ENCODE measurements at regions not wholly inside any gene's neighbourhood (a gene's known extent, or its start where the extent isn't known, plus 50 kb on each side); places are given as distances from the start of the nearest gene placed in this dataset.
"Not testable (repeated sequence)": the region's sequence is repeated elsewhere in the genome, so short reads cannot be mapped to it uniquely, and the experiment has no call there.

DNA sequence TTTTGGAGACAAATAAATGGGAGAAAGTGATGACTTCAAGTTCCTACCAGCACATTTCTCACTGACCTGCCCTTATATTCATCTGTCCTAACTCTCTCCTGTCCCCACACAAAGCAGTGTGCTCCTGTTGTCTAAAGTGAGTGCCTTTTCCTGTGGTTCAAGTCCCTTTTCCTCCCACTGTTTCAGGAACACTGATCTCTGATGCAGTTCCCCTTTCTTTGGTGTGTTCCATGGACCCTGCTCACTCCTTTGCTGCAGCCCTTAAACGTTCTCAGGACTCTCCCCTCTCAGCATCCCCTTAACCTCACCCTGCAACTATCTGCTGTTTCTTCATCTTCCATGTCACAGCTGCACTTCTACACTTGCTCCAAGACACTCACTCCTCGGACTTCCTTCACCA, 195.8 kb upstream of the ETV3 start:
- TF ChIP-seq, protein P1, sequence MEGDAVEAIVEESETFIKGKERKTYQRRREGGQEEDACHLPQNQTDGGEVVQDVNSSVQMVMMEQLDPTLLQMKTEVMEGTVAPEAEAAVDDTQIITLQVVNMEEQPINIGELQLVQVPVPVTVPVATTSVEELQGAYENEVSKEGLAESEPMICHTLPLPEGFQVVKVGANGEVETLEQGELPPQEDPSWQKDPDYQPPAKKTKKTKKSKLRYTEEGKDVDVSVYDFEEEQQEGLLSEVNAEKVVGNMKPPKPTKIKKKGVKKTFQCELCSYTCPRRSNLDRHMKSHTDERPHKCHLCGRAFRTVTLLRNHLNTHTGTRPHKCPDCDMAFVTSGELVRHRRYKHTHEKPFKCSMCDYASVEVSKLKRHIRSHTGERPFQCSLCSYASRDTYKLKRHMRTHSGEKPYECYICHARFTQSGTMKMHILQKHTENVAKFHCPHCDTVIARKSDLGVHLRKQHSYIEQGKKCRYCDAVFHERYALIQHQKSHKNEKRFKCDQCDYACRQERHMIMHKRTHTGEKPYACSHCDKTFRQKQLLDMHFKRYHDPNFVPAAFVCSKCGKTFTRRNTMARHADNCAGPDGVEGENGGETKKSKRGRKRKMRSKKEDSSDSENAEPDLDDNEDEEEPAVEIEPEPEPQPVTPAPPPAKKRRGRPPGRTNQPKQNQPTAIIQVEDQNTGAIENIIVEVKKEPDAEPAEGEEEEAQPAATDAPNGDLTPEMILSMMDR (IDR thresholded peaks at IDR 0.05): no peak
- no peaks in the 10 kb centered on the region; the same call in none of the 2 replicates for H3K27me3 Mint-ChIP-seq (ENCODE audit: insufficient read depth)

DNA sequence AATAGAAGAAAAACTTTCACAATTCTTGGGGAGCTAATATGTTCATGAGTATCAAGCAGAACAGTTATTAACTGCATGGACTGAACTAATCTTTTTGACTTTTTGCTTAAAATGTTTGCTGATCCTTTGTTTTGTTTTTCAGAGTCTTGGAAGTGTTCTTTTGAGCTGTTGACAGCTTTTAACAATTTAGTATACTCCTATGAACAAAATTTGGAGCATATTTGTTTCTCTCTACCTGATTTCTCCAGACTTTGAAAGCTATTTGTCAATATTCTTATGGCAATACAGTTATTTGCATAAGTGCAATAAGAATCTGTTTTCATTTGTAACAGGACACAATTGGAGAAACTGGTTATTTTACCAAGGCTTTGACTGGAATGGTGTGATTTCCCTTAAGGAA, 192.0 kb upstream of the ETV3 start:
- not testable (repeated sequence) for H3K27me3 Mint-ChIP-seq (ENCODE audit: insufficient read depth)

More for the DNA sequence above, 195.8 kb upstream of the ETV3 start:
- H3K4me1 Mint-ChIP-seq (ENCODE audit: low read depth): no peaks in the 10 kb centered on the region
- no peak overlapping the region for H3K4me3 Mint-ChIP-seq
- no peak overlapping the region for H3K27ac Mint-ChIP-seq
- DNase-seq: no peak
- no peaks in the 10 kb centered on the region for H3K36me3 Mint-ChIP-seq (ENCODE audit: low read depth)
- H3K9me3 Mint-ChIP-seq: no peaks in the 10 kb centered on the region

DNA sequence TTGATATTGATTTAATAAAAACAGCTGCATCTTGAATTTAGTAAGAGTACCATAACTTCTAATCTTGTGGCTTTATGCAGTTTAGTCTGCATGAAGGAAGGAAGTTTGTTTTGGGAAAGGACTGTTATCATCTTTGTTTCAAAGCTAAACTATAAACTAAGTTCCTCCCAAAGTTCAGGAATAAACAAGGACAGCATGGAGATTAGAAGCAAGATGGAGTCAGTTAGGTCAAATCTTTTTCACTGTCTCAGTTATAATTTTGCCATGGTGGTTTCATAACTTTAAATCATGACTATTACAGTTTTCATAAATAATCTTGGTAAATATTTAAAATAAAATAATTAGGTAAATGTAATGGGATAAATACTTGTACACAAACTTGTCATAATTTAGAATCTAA, 189.9 kb upstream of the ETV3 start:
- not testable (repeated sequence) for H3K4me3 Mint-ChIP-seq; H3K27me3 Mint-ChIP-seq (ENCODE audit: insufficient read depth); H3K27ac Mint-ChIP-seq; H3K36me3 Mint-ChIP-seq (ENCODE audit: low read depth); H3K9me3 Mint-ChIP-seq; H3K4me1 Mint-ChIP-seq (ENCODE audit: low read depth); DNase-seq

More for the DNA sequence above, 192.0 kb upstream of the ETV3 start:
- not testable (repeated sequence) for H3K27ac Mint-ChIP-seq; H3K4me3 Mint-ChIP-seq; H3K36me3 Mint-ChIP-seq (ENCODE audit: low read depth); H3K4me1 Mint-ChIP-seq (ENCODE audit: low read depth); H3K9me3 Mint-ChIP-seq; DNase-seq

DNA sequence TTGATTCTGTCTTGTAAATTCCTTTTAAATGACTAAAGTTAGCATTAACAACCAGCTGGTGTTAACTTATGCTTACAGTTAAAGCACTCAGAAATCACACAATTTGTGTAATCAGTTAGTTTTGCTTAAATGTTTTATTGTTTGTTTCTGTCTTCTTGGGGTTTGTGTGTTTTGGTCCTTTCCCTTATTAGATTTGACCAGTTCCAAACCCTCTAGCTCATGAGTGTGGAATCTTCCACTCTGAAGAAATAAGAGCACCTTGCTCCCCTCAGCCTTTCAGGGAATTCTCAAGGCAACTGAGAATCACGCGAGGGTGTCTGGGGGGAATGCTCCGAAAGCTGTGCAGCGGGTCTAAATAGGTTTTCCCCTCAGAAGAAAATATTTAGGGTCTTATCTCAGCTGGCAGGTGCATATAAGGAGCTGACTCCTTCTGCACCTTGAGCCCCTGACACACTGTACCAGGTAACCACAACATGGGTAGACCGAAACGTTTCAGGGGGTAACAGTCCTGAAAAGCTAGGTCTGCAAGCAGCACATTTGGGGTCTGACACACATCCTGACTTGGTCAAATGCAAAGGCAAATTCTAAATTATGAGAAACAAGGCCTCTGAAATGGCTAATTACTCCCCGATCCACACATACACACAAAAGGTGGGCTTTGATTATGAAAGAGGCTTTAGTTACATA, 188.1 kb upstream of the ETV3 start:
- H3K4me1 Mint-ChIP-seq (ENCODE audit: low read depth): no peaks in the 10 kb centered on the region
- no peaks in the 10 kb centered on the region for H3K36me3 Mint-ChIP-seq (ENCODE audit: low read depth)
- H3K4me3 Mint-ChIP-seq: no peak overlapping the region
- no peaks in the 10 kb centered on the region for H3K9me3 Mint-ChIP-seq
- H3K27me3 Mint-ChIP-seq (ENCODE audit: insufficient read depth): peaks cover 1% of the 10 kb centered on the region; the same call in 1 of the 2 replicates
- TF ChIP-seq, protein P1 (IDR thresholded peaks at IDR 0.05): no peak
- DNase-seq: no peak
- H3K27ac Mint-ChIP-seq: no peak overlapping the region

DNA sequence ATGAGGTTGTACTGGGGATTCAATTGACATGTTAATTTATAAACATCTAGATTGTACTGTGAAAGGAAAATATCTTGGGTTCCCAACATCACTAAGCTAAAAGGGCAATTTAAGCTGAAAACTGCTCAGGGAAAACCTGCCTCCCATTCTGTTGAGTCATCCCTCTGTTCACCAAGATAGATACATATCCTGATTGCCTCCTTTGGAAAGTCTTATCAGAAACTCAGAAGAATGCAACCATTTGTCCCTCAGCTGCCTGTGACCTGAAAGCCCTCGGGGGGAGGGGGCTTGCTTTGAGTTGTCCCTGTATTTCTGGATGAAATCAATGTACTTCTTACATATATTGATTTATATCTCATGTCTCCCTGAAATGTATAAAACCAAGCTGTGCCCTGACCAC, 187.0 kb upstream of the ETV3 start:
- Mint-ChIP-seq H3K4me3 (no peak overlapping the region), H3K4me1 (ENCODE audit: low read depth) (no peaks in the 10 kb centered on the region), H3K9me3 (no peaks in the 10 kb centered on the region), H3K27ac (no peak overlapping the region), H3K27me3 (ENCODE audit: insufficient read depth) (peaks cover 1% of the 10 kb centered on the region; the same call in 1 of the 2 replicates), H3K36me3 (ENCODE audit: low read depth) (no peaks in the 10 kb centered on the region)
- TF ChIP-seq, protein P1 (IDR thresholded peaks at IDR 0.05): no peak
- DNase-seq: no peak

DNA sequence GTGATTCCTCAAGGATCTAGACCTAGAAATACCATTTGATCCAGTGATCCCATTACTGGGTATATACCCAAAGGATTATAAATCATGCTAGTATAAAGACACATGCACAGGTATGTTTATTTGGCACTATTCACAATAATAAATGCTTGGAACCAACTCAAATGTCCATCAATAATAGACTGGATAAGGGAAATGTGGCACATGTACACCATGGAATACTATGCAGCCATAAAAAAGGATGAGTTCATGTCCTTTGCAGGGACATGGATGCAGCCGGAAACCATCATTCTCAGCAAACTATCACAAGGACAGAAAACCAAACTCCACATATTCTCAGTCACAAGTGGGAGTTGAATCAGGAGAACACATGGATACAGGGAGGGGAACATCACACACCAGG, 183.8 kb upstream of the ETV3 start:
- not testable (repeated sequence) for DNase-seq; H3K27me3 Mint-ChIP-seq (ENCODE audit: insufficient read depth); H3K9me3 Mint-ChIP-seq

DNA sequence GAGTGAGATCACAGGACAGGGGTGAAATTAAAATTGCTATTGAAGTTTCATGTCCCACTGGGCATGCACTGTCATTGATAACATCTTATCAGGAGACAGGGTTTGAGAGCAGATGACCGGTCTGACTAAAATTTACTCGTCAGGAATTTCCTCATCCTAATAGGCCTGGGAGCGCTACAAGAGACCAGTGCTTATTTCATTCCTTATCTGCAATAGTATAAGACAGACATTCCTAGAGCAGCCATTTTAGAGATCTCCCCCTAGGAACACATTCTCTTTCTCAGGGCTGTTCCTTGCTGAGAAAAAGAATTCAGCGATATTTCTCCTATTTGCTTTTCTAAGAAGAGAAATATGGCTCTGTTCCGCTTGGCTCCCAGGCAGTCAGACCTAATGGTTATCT, 181.4 kb upstream of the ETV3 start:
- Mint-ChIP-seq H3K4me3 (no peak overlapping the region), H3K27me3 (ENCODE audit: insufficient read depth) (no peaks in the 10 kb centered on the region), H3K9me3 (peaks cover 10% of the 10 kb centered on the region), H3K4me1 (ENCODE audit: low read depth) (no peaks in the 10 kb centered on the region), H3K36me3 (ENCODE audit: low read depth) (no peaks in the 10 kb centered on the region; the same call in 1 of the 2 replicates), H3K27ac (no peak overlapping the region)
- TF ChIP-seq, protein P1 (IDR thresholded peaks at IDR 0.05): no peak
- no peak for DNase-seq

More for the DNA sequence above, 183.8 kb upstream of the ETV3 start:
- not testable (repeated sequence) for H3K27ac Mint-ChIP-seq; H3K36me3 Mint-ChIP-seq (ENCODE audit: low read depth); H3K4me1 Mint-ChIP-seq (ENCODE audit: low read depth); H3K4me3 Mint-ChIP-seq

DNA sequence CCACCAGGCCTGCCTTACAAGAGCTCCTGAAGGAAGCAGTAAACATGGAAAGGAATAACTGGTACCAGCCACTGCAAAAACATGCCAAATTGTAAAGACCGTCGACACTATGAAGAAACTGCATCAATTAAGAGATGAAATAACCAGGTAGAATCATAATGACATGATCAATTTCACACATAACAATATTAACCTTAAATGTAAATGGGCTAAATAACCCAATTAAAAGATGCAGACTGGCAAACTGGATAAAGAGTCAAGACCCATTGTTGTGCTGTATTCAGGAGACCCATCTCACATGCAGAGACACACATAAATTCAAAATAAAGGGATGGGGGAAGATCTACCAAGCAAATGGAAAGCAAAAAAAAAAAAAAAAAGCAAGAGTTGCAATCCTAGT, 179.0 kb upstream of the ETV3 start:
- H3K4me3 Mint-ChIP-seq; DNase-seq; H3K9me3 Mint-ChIP-seq; H3K36me3 Mint-ChIP-seq (ENCODE audit: low read depth); H3K27ac Mint-ChIP-seq; H3K27me3 Mint-ChIP-seq (ENCODE audit: insufficient read depth); H3K4me1 Mint-ChIP-seq (ENCODE audit: low read depth): not testable (repeated sequence)

All from HFFc6 (cell line).